Loucy (cell line): ENCODE measurements at regions not wholly inside any gene's neighbourhood (a gene's known extent, or its start where the extent isn't known, plus 50 kb on each side); places are given as distances from the start of the nearest gene placed in this dataset.

Experiments
- H2AFZ ChIP-seq: fragments of 200-600 bp; sonication (generic); 2 replicates; pipeline ENCODE4 v1.6.0; 2016; ENCODE audit warnings: antibody characterized with exemption, mild to moderate bottlenecking, low read length, moderate library complexity
- H3F3A ChIP-seq: fragments of 200-600 bp; 2 replicates; pipeline ENCODE4 v1.6.0; 2016; ENCODE audit warnings: antibody characterized with exemption, low read depth, mild to moderate bottlenecking
- H3K27me3 ChIP-seq: fragments of 200-600 bp; sonication (generic); 2 replicates; pipeline ENCODE4 v1.6.1; 2014; ENCODE audit warnings: low read length, mild to moderate bottlenecking; ENCODE audit not compliant: insufficient read depth, poor library complexity, severe bottlenecking
- H3K36me3 ChIP-seq: fragments of 200-600 bp; sonication (generic); 2 replicates; pipeline ENCODE4 v1.6.1; 2016; ENCODE audit warnings: low read length; ENCODE audit not compliant: insufficient read depth
- H3K4me1 ChIP-seq: fragments of 200-600 bp; sonication (generic); 2 replicates; pipeline ENCODE4 v1.5.1; 2014; ENCODE audit warnings: low read length, mild to moderate bottlenecking; ENCODE audit not compliant: insufficient read depth, poor library complexity, severe bottlenecking
- H3K4me2 ChIP-seq: fragments of 200-600 bp; sonication (generic); 2 replicates; pipeline ENCODE4 v1.6.0; 2014; ENCODE audit warnings: antibody characterized with exemption, low read length, low read depth, mild to moderate bottlenecking; ENCODE audit not compliant: poor library complexity, severe bottlenecking
- H3K4me3 ChIP-seq: fragments of 200-600 bp; sonication (generic); 2 replicates; pipeline ENCODE4 v1.5.1; 2014; ENCODE audit warnings: low read length, mild to moderate bottlenecking, mixed read lengths; ENCODE audit not compliant: poor library complexity, severe bottlenecking
- H3K79me2 ChIP-seq: fragments of 200-600 bp; sonication (generic); 2 replicates; pipeline ENCODE4 v1.6.1; 2014; ENCODE audit warnings: low read length; ENCODE audit not compliant: insufficient read depth
- H3K9ac ChIP-seq: fragments of 200-600 bp; sonication (generic); 2 replicates; pipeline ENCODE4 v1.6.0; 2014; ENCODE audit warnings: mild to moderate bottlenecking, low read depth, low read length, moderate library complexity; ENCODE audit not compliant: poor library complexity, severe bottlenecking
- H3K9me2 ChIP-seq: fragments of 200-600 bp; sonication (generic); replicated peaks from 2 replicates; pipeline ENCODE4 v1.6.1; 2016; ENCODE audit warnings: low read depth, low read length, mixed read lengths
- H3K9me3 ChIP-seq: fragments of 200-600 bp; sonication (generic); 2 replicates; pipeline ENCODE4 v1.6.1; 2014; ENCODE audit warnings: mild to moderate bottlenecking, antibody characterized with exemption, low read length, low read depth; ENCODE audit not compliant: insufficient read depth
- H4K20me1 ChIP-seq: fragments of 200-600 bp; sonication (generic); 2 replicates; pipeline ENCODE4 v1.6.0; 2014; ENCODE audit warnings: antibody characterized with exemption, low read length, mild to moderate bottlenecking; ENCODE audit not compliant: insufficient read depth, poor library complexity, severe bottlenecking
- EZH2phosphoT487 ChIP-seq: fragments of 200-600 bp; IDR thresholded peaks from 2 replicates; pipeline ENCODE4 v1.6.1; 2018; ENCODE audit warnings: antibody characterized with exemption, mild to moderate bottlenecking, moderate library complexity, borderline replicate concordance
- TF ChIP-seq, protein P1 (sequence below): fragments of 200-600 bp; sonication (generic); conservative IDR thresholded peaks from 2 replicates; pipeline ENCODE4 v1.5.1; 2014; ENCODE audit warnings: mild to moderate bottlenecking, antibody characterized with exemption, low read length

- Histone ChIP-seq H3K4me2 (no peak overlapping the region), H3K79me2 (no peaks in the 10 kb centered on the region), H3F3A (no peaks in the 10 kb centered on the region), H3K4me3 (no peak overlapping the region), H3K36me3 (no peaks in the 10 kb centered on the region), H3K9me2 (no peaks in the 10 kb centered on the region), H2AFZ (no peak overlapping the region), H4K20me1 (no peaks in the 10 kb centered on the region), H3K9me3 (no peaks in the 10 kb centered on the region), H3K4me1 (no peaks in the 10 kb centered on the region), H3K9ac (no peak overlapping the region), H3K27me3 (no peaks in the 10 kb centered on the region)
- TF ChIP-seq EZH2phosphoT487 = no peak
Measured at GRCh38 chr5:63081402-63081801, 502.8 kb downstream of the LRRC70 start.

DNA sequence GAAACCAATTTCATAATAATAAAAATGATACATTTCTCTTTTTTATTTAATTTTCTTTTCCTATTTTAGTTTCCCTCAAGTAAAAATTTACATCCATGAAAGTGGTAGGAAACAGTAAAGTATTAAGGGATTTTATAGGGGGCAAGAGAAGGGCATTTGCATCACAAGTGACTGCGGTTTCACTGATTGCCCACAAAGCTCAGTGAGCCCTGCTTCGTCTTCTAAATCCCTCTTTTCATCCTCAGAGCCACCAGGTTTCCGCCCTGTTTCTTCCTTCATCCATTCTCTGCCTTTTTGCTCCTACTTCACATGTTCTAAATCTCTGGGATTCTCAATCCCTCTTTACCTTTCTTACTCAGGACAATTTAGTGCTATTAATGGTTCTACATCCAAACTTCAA, 491.4 kb downstream of the LRRC70 start:
- no peaks in the 10 kb centered on the region for H3K9me2 ChIP-seq
- H3K27me3 ChIP-seq = no peaks in the 10 kb centered on the region
- H2AFZ ChIP-seq = no peak overlapping the region
- H3K4me3 ChIP-seq = no peak overlapping the region
- H3K4me1 ChIP-seq = no peaks in the 10 kb centered on the region
- no peaks in the 10 kb centered on the region for H3F3A ChIP-seq
- H3K36me3 ChIP-seq = no peaks in the 10 kb centered on the region
- TF ChIP-seq, protein P1, sequence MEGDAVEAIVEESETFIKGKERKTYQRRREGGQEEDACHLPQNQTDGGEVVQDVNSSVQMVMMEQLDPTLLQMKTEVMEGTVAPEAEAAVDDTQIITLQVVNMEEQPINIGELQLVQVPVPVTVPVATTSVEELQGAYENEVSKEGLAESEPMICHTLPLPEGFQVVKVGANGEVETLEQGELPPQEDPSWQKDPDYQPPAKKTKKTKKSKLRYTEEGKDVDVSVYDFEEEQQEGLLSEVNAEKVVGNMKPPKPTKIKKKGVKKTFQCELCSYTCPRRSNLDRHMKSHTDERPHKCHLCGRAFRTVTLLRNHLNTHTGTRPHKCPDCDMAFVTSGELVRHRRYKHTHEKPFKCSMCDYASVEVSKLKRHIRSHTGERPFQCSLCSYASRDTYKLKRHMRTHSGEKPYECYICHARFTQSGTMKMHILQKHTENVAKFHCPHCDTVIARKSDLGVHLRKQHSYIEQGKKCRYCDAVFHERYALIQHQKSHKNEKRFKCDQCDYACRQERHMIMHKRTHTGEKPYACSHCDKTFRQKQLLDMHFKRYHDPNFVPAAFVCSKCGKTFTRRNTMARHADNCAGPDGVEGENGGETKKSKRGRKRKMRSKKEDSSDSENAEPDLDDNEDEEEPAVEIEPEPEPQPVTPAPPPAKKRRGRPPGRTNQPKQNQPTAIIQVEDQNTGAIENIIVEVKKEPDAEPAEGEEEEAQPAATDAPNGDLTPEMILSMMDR = no peak
- no peak for TF ChIP-seq EZH2phosphoT487
- H3K9me3 ChIP-seq = no peaks in the 10 kb centered on the region
- H3K4me2 ChIP-seq = no peak overlapping the region
- H3K79me2 ChIP-seq = no peaks in the 10 kb centered on the region
- H4K20me1 ChIP-seq = no peaks in the 10 kb centered on the region
- H3K9ac ChIP-seq = no peak overlapping the region

- Histone ChIP-seq H3K4me3 (no peak overlapping the region), H3K9me2 (no peaks in the 10 kb centered on the region), H3K9ac (no peak overlapping the region), H3K27me3 (no peaks in the 10 kb centered on the region), H2AFZ (no peak overlapping the region), H3K36me3 (no peaks in the 10 kb centered on the region), H3K4me2 (no peak overlapping the region), H3K79me2 (no peaks in the 10 kb centered on the region), H3K9me3 (no peaks in the 10 kb centered on the region), H3K4me1 (no peaks in the 10 kb centered on the region), H3F3A (no peaks in the 10 kb centered on the region), H4K20me1 (no peaks in the 10 kb centered on the region)
- TF ChIP-seq, protein P1 = no peak
- no peak for TF ChIP-seq EZH2phosphoT487
Measured at GRCh38 chr5:63055421-63055820, 476.8 kb downstream of the LRRC70 start.

GRCh38 chr5:63053019-63053638, 474.5 kb downstream of the LRRC70 start:
- H3K4me2 ChIP-seq = no peak overlapping the region
- no peak for TF ChIP-seq EZH2phosphoT487
- TF ChIP-seq, protein P1 = no peak

More at GRCh38 chr5:63053019-63053638, 474.5 kb downstream of the LRRC70 start:
- Histone ChIP-seq H3K27me3 (no peaks in the 10 kb centered on the region), H3K4me3 (no peak overlapping the region), H3K4me1 (no peaks in the 10 kb centered on the region), H2AFZ (no peak overlapping the region), H3K36me3 (no peaks in the 10 kb centered on the region), H3K9ac (no peak overlapping the region), H3K9me2 (no peaks in the 10 kb centered on the region; the same call in 1 of the 2 replicates), H3K9me3 (no peaks in the 10 kb centered on the region), H3K79me2 (no peaks in the 10 kb centered on the region), H4K20me1 (no peaks in the 10 kb centered on the region), H3F3A (no peaks in the 10 kb centered on the region)
